Osteocyte (in vitro differentiated cells): ENCODE measurements at regions not wholly inside any gene's neighbourhood (a gene's known extent, or its start where the extent isn't known, plus 50 kb on each side); places are given as distances from the start of the nearest gene placed in this dataset.

Experiments
- DNase-seq: peaks from one replicate; pipeline ENCODE4 v3.0.0; 2021; ENCODE audit warnings: mixed read lengths; ENCODE audit not compliant: unreplicated experiment; ENCODE audit errors: extremely low spot score
- H3K27ac Mint-ChIP-seq: one replicate; pipeline ENCODE4 v1.8.0; 2021; ENCODE audit warnings: mild to moderate bottlenecking, mixed read lengths; ENCODE audit not compliant: unreplicated experiment
- H3K27me3 Mint-ChIP-seq: one replicate; pipeline ENCODE4 v1.8.0; 2021; ENCODE audit warnings: mixed read lengths; ENCODE audit not compliant: unreplicated experiment
- H3K36me3 Mint-ChIP-seq: one replicate; pipeline ENCODE4 v1.8.0; 2021; ENCODE audit warnings: mixed read lengths; ENCODE audit not compliant: unreplicated experiment
- H3K4me1 Mint-ChIP-seq: one replicate; pipeline ENCODE4 v1.8.0; 2021; ENCODE audit warnings: mixed read lengths; ENCODE audit not compliant: unreplicated experiment
- H3K4me3 Mint-ChIP-seq: one replicate; pipeline ENCODE4 v1.8.0; 2021; ENCODE audit warnings: mild to moderate bottlenecking, moderate library complexity, mixed read lengths; ENCODE audit not compliant: unreplicated experiment
- H3K9me3 Mint-ChIP-seq: one replicate; pipeline ENCODE4 v1.8.0; 2021; ENCODE audit warnings: mixed read lengths; ENCODE audit not compliant: unreplicated experiment
- TF ChIP-seq, protein P1 (sequence below): fragments of 200-600 bp; sonication (generic); IDR thresholded peaks from 2 replicates; pipeline ENCODE4 v1.5.0; 2021; ENCODE audit warnings: antibody characterized with exemption, mild to moderate bottlenecking, moderate library complexity

GRCh38 chr4:140302151-140302859 lies 71.1 kb upstream of the SCOC start:
- Mint-ChIP-seq H3K36me3 (peaks cover 2% of the 10 kb centered on the region), H3K9me3 (no peaks in the 10 kb centered on the region), H3K27me3 (peaks cover 5% of the 10 kb centered on the region), H3K27ac (no peak overlapping the region), H3K4me1 (peaks cover 15% of the 10 kb centered on the region), H3K4me3 (no peak overlapping the region)
- TF ChIP-seq, protein P1, sequence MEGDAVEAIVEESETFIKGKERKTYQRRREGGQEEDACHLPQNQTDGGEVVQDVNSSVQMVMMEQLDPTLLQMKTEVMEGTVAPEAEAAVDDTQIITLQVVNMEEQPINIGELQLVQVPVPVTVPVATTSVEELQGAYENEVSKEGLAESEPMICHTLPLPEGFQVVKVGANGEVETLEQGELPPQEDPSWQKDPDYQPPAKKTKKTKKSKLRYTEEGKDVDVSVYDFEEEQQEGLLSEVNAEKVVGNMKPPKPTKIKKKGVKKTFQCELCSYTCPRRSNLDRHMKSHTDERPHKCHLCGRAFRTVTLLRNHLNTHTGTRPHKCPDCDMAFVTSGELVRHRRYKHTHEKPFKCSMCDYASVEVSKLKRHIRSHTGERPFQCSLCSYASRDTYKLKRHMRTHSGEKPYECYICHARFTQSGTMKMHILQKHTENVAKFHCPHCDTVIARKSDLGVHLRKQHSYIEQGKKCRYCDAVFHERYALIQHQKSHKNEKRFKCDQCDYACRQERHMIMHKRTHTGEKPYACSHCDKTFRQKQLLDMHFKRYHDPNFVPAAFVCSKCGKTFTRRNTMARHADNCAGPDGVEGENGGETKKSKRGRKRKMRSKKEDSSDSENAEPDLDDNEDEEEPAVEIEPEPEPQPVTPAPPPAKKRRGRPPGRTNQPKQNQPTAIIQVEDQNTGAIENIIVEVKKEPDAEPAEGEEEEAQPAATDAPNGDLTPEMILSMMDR = no peak
- DNase-seq = no peak

GRCh38 chr4:140300271-140300970 lies 73.0 kb upstream of the SCOC start:
- H3K36me3 Mint-ChIP-seq = peaks cover 2% of the 10 kb centered on the region
- no peak overlapping the region for H3K4me3 Mint-ChIP-seq
- DNase-seq = no peak
- peaks cover 6% of the 10 kb centered on the region for H3K27me3 Mint-ChIP-seq
- H3K9me3 Mint-ChIP-seq = no peaks in the 10 kb centered on the region
- peaks cover 28% of the 10 kb centered on the region for H3K4me1 Mint-ChIP-seq
- TF ChIP-seq, protein P1 = no peak
- no peak overlapping the region for H3K27ac Mint-ChIP-seq

- TF ChIP-seq, protein P1 = no peak
- peaks cover 23% of the 10 kb centered on the region for H3K4me1 Mint-ChIP-seq
- peaks cover 2% of the 10 kb centered on the region for H3K36me3 Mint-ChIP-seq
- no peak overlapping the region for H3K4me3 Mint-ChIP-seq
- peaks cover 8% of the 10 kb centered on the region for H3K27me3 Mint-ChIP-seq
- DNase-seq = no peak
- H3K9me3 Mint-ChIP-seq = no peaks in the 10 kb centered on the region
- H3K27ac Mint-ChIP-seq = no peak overlapping the region
Measured at GRCh38 chr4:140298001-140298400, 75.4 kb upstream of the SCOC start.

GRCh38 chr4:140297221-140297570 lies 76.2 kb upstream of the SCOC start:
- Mint-ChIP-seq H3K27me3 (peaks cover 9% of the 10 kb centered on the region), H3K4me3 (no peak overlapping the region), H3K36me3 (no peaks in the 10 kb centered on the region), H3K9me3 (no peaks in the 10 kb centered on the region), H3K27ac (no peak overlapping the region), H3K4me1 (peaks cover 23% of the 10 kb centered on the region)
- TF ChIP-seq, protein P1 = no peak
- no peak for DNase-seq

DNA sequence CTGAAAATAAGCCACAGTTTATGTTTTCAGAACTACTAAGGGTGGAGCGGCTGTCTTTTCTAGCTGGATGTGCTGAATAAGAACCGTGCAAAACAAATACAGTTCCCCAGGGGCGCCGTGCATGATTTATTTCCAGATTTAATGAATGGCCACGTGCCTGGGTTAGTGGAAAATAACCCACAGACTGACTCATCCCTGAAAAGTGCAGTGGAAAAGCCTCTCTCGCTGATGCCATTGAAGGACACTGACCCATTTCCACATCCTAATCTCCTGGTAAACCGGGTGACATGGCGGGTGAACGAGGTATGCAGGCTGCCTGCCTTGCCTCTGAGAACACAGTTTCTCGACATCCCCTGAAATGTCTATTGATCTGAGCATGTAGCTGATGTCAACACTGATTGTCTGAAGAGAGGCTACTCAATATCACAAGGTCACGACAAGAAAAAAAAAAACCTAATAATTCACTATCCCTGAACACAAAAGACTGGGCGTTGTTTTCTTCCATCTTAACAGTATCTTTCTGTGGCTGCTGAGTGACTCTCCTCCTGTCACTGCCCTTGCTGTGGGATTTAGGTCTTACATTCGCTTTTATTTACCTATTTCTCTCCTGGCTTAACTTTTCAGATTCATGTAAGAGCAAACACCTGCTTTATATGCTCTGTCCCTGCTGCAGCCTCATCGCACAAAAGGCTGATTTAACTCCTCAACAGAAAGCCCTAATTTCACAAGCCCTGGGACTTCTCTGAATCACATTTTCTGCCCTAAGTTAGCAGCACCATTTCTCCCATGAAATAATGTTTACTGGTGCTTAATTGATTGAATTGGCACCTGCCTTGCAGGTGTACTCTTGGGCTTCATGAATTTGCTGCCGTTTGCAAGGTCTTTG lies 76.9 kb upstream of the SCOC start:
- H3K27ac Mint-ChIP-seq = peak overlapping the region; percentile 42
- H3K36me3 Mint-ChIP-seq = no peaks in the 10 kb centered on the region
- H3K4me1 Mint-ChIP-seq = peaks cover 23% of the 10 kb centered on the region
- TF ChIP-seq, protein P1 = no peak
- peaks cover 13% of the 10 kb centered on the region for H3K27me3 Mint-ChIP-seq
- H3K4me3 Mint-ChIP-seq = no peak overlapping the region
- DNase-seq = no peak
- H3K9me3 Mint-ChIP-seq = no peaks in the 10 kb centered on the region
